ENCODE measurements at regions not wholly inside any gene's neighbourhood (a gene's known extent, or its start where the extent isn't known, plus 50 kb on each side); places are given as distances from the start of the nearest gene placed in this dataset.
A peak's percentile ranks its signal among the peaks of the same experiment; 100 is the strongest.

DNA sequence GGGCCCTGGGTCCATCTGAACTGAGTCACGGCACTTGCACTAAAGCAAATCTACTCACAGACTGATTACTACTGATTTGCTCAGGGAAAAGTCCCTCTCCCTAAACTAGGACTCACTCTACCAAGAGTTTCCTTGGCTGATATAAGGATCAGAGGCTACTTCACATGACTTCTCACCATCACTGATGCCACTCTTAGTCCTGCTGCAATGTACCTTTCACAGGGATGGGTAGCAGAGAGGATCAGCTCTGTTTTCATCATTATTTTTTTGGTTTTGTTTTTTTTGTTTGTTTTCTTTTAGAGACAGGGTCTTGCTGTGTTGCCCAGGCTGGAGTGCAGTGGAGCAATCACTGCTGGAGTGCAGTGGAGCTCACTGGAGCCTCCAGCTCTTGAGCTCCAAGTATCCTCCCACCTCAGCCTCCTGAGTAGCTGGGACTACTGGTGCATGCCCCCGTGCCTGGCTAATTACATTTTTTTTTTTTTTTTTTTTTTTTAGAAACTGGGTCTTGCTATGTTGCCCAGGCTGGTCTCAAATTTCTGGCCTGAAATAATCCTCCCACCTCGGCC lies 200.6 kb downstream of the JCAD start:
- TF ChIP-seq, protein P1, sequence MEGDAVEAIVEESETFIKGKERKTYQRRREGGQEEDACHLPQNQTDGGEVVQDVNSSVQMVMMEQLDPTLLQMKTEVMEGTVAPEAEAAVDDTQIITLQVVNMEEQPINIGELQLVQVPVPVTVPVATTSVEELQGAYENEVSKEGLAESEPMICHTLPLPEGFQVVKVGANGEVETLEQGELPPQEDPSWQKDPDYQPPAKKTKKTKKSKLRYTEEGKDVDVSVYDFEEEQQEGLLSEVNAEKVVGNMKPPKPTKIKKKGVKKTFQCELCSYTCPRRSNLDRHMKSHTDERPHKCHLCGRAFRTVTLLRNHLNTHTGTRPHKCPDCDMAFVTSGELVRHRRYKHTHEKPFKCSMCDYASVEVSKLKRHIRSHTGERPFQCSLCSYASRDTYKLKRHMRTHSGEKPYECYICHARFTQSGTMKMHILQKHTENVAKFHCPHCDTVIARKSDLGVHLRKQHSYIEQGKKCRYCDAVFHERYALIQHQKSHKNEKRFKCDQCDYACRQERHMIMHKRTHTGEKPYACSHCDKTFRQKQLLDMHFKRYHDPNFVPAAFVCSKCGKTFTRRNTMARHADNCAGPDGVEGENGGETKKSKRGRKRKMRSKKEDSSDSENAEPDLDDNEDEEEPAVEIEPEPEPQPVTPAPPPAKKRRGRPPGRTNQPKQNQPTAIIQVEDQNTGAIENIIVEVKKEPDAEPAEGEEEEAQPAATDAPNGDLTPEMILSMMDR (IDR thresholded peaks at IDR 0.05): peak in 1 of 6 experiments; percentile 1
- TF ChIP-seq POLR2AphosphoS5 (IDR thresholded peaks at IDR 0.05) (no peak), POLR2A (IDR thresholded peaks at IDR 0.05) (no peak), EP300 (IDR thresholded peaks at IDR 0.05) (no peak)
